ENCODE measurements at regions not wholly inside any gene's neighbourhood (a gene's known extent, or its start where the extent isn't known, plus 50 kb on each side); places are given as distances from the start of the nearest gene placed in this dataset.

DNA sequence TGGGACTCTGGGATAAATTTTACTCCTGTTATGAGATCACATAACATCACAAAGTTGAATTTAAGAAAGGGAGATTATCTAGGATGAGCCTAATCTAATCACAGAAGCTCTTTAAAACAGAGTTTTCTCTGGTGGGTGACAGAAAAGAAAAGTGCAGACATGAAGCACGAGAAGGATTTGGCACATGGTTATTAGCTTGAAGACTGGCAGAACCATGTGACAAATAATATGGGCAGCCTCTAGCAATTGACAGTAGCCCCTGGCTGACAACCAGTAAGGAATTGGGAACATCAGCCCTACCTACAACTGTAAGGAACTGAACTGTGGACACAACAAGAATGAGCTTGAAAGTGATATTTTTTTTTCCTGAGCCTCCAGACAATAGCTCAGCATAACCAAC is 243.1 kb downstream of the HTR1A start:
- no peak for DNase-seq

GRCh38 chr5:63700241-63700640 is 262.0 kb downstream of the HTR1A start:
- DNase-seq, result no peak

DNA sequence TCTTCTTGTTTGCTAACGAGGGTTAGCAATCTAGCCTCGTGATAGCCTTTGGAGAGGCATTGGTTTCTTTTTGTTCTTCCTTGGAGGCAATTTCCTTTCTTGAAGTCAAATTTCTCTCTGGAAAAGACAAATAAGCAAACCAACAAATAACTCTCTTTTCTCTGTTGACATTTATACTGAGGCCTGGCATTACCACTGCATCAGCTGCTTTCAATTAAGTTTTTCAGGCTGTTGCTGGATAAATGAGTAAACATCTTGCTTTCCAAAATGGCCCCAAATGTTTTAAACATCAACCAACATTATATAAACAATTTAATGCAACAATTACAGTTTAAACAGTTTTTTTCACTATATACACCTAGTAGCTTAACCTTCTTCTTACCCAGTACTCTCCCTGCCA is 264.4 kb downstream of the HTR1A start:
- peak; percentile 19 for DNase-seq

DNA sequence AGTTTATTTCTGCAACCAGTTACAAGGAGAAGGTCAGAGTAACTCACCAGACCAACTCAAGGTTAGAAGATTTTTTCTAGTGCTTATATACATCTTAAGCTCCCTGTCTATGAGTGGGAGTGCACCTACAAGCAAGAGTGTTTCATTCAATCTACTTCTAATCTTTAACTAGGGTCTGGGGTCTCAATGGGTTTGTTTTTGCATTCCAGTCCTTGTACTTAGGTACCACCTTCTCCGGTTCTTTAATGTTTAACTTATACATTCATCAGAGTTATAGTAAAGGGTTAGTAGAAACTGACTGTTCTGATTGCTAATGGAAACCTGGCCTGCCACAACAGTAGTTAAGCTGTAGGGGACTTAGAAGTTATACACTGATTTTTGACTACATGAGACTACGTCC is 271.7 kb downstream of the HTR1A start:
- DNase-seq, result no peak

- DNase-seq, result no peak
Observed at GRCh38 chr5:63687854-63688516, 274.3 kb downstream of the HTR1A start.

DNA sequence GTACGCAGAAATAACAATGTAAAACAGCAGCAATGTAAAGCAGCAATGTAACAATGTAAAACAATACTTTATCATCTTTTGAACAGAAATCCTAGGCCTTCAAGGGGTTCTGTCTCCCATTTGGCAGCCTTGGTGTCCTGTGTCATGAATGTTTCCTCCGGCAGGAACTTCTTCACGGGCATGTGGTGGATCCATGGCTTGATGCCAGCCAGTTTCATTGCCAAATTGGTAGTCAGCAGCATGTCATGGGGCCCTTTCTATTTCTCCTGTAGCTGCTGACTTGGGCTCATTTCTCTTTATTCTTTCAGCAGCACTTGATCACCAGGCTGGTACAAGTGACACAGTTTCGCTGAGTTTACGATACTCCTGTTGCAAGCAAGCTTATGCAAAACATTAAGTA is 275.3 kb downstream of the HTR1A start:
- no peak for DNase-seq

- DNase-seq, result no peak
Observed at GRCh38 chr5:63686181-63686580, 276.1 kb downstream of the HTR1A start.

- DNase-seq, result no peak
Observed at GRCh38 chr5:63685454-63685853, 276.8 kb downstream of the HTR1A start.

DNA sequence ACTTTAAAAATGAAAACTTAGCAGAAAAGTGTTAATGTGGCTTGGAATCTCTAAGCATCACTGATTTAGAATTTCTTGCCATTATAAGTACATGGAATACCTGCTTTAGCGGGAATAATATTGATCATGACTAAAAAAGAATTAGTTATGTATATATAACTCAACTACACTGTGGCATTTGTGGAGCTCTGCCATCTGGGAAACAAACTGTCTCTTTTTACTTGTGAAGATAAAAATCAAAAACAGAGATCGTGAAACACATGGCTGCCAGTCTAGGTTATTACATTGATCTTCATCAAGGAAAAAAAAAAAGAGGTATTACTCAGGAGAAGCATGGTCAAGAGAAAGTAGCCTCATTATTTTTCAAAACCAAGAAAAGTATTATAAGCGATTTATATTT is 287.4 kb downstream of the HTR1A start:
- DNase-seq, result no peak

DNA sequence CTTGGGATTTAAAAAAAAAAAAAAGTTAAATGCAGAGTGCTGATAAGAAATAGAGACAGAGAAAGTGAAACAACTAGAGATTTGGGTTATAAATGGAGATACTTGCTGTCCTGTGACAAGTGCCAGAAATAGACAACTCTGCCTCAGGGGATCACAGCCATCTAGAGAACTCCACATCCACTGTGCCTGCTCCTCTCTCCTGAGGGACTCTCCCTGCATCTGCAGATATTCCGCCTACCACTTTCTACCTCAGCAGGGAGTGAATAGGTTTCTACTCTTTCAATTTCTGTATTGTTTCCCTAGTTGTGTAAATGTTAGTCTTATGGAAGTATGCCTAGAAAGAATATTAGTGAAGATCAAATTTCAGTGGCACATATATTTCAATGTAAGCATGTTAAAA is 307.2 kb downstream of the HTR1A start:
- DNase-seq, result no peak

DNA sequence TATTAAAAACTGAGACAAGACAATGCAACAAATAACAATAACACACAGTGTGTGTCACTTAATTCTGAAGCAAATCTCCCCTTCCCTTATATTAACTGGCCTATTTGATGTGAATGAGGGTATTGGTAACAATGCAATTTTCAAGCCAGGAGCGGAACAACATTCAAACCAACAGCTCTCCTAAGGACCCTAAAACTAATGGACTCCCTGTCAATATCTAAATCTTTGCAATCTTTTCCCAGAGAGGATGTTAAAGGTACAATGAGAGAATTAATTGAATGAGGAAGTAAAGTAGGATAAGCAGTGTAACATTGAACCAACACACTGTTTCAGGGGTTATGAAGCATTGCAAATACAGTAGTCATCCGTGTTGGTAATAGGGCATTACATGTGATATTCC is 311.7 kb downstream of the HTR1A start:
- DNase-seq, result no peak

GRCh38 chr5:63648376-63648775 is 313.9 kb downstream of the HTR1A start:
- DNase-seq, result no peak

DNA sequence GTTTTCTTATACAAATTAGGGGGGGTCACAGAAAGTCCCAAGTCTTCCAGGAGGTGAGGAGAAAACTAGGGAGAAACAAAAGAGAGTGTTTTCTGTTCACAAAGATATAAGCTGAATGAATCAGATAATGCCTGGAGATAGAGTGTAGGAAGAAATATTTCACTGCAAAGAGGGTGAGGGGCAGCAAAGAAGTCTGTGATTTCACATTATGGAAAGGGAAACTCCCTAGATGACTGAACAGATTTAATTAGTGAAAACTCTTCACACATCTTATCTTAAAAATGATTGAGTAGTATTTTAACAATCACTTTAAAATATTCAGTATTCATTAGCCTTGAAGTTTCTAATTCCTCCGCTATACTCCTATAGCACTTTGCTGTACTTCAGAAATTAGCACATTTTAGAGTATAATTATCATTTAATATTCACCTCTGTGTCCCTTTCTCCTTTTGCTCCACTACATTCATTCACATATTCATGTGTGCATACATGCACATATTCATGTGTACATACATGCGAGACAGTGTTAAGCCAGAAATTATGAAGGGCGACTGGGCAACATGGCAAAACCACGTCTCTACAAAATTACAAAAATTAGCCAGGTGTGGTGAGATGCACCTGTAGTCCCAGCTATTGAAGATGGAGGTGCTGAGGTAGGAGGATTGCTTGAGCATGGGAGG is 332.2 kb downstream of the HTR1A start:
- no peak for DNase-seq

DNA sequence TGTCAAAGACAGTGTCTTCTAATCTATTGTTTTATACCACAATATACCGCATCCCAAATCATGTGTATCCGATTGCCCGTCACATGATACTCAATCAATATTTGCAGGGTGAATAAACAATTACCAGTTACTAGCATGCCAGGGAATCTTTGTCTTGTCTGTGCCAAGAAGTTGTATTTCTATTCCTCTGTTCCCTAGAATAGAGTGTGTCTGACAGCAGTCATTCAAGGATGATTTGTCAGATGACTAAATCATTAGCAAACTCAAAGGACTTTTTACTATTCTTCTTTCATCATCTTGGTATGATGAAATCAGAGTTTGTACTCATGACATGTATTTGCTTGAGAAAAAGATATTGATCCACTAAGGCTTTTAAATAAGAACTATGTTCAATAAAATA is 348.8 kb downstream of the HTR1A start:
- no peak for DNase-seq

GRCh38 chr5:63603996-63604395 is 358.2 kb downstream of the HTR1A start:
- DNase-seq, result no peak

- DNase-seq, result no peak
Observed at GRCh38 chr5:63602971-63603370, 359.3 kb downstream of the HTR1A start.

DNA sequence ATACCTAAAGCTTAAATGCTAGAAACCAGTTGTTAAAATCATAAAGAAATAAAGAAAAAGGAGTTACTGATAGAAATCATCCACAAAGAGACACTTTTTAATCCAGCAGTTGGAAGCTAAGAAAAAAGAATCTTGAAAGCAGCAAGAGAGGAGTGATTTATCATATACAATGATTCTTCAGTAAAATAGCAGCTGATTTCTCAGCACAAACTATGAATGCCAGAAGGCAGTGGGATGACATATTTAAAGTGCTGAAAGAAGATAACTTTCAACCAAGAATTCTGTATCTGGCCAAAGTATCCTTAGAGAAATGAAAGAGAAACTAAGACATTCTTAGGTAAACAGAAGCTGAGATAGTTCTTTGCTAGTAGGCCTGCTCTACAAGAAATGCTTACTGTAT is 366.0 kb downstream of the HTR1A start:
- no peak for DNase-seq

GRCh38 chr5:63573380-63573779 is 388.9 kb downstream of the HTR1A start:
- DNase-seq, result no peak

DNA sequence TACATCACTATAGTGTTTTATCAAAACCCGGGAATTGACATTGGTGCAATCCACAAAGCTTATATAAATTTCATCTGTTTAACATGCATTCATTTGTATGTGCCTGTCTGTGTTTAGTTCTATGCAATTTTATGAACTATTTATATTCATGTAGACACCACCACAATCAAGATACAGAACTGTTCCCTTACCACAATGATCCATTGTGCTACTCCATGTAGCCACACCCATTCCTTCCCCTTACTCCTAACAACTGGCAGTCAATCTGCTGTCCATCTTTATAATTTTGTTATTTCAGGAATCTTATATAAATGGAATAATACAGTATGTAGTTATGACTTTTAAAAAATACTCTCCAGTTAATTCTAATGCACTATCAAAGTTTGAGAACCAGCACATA is 389.5 kb downstream of the HTR1A start:
- no peak for DNase-seq

DNA sequence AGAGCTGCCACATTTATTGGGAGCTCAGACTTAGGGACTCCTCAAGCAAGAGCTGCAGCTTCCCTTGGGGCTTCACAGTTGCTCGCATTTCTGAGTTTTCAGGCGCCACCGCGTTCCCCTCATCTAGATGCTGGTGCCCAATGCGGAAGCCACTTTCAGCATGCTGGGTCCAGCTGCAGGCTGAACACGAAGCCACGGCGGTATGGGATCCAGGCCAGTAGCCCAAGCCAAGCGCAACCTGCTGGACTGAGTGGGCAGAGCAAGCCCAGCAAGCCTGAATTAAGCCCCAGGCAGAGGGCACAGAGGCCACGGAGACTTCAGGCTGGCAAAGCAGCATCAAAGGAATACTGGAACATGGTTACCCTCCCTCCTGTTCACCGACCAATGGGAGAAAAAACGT is 391.5 kb downstream of the HTR1A start:
- no peak for DNase-seq

DNA sequence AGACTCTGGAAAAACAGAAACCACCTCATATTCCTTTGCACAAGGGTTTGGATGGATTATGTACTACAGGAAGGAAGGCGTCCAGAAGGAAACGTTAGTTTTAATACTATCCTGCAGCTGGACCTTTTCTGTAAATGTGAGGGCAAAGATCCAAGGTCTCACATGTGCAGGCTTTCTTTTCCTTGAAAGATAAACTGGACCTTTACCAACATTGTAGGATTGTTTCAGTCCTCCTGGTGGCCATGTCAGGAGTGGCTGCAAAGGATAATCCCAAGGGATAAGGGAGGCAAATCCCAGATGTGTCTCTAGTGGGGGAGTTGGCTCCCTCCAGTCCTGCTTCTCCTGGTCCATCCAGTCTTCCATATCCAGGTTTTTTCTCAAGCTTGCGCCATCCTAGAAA is 397.5 kb downstream of the HTR1A start:
- no peak for DNase-seq

DNA sequence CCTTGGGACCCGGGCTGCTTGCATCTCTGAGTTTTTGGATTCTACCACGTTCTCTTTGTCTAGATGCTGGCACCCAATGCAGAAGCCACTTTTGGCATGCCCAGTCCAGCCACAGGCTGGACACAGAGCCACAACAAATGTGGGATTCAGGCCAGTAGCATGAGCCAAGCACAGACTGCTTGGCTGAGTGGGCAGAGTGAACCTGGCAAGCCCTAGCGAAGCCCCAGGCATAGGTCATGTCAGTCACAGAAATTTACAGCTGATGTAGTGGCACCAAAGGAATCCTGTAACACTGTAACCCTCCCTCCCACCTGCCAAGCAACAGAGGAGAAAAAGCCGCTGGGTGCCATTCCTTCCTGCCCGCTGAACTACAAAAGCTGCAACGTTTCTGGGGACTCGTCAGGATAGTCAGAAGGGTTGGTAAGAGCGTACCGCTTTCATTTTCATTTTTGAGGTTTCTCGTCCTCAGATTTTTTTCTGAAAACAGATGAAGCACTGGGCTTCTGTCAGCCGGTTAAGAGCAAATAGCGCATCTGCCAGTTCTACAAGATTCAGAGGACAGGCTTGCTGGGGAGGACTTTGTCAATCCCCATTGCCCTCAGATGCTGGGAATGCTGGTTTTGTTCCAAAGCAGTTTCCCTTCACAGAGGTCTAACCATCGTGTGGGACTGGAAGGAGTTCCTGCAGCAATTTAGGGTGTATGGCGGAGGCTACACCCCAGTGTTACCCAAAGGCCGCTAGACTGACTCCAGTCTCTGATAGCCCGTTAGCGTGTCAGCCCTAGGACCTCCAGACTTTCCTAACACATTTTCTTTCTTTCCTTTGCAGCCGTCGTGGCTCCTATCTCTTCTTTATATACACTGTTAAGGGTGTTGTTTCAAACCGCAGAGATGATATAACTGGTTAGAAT is 399.0 kb downstream of the HTR1A start:
- DNase-seq, result no peak

- DNase-seq, result no peak
Observed at GRCh38 chr5:63555874-63556273, 406.4 kb downstream of the HTR1A start.

DNA sequence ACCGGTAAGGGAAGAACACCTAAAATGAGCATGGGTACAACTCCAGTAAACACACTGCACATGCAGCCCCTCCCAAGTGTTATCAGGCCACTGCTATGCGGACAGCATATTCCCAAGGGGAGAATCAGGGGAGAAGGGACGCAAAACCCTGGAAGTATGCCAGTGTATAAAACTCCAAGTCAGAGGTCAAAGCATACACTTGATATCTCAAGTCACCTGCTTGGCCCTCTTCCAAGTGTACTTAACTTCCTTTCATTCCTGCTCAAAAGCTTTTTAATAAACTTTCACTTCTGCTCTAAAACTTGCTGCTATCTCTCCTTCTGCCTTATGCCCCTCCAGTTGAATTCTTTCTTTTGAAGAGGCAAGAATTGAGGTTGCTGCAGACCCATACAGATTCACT is 408.1 kb downstream of the HTR1A start:
- DNase-seq, result no peak
